Activated CD8-positive, alpha-beta T cell treated with anti-CD3 and anti-CD28 coated beads for 36 hours (primary cell): ENCODE measurements at regions not wholly inside any gene's neighbourhood (a gene's known extent, or its start where the extent isn't known, plus 50 kb on each side); places are given as distances from the start of the nearest gene placed in this dataset.

Source experiments
- ATAC-seq: fragments of 200-7000 bp; cut with Tn5 transposase; one replicate; pipeline ENCODE4 v1.10.0; 2021; ENCODE audit warnings: mild to moderate bottlenecking, moderate library complexity
- CTCF ChIA-PET: fragments of 350-600 bp; sonication (Branson Sonifier 250); formaldehyde crosslinking; loops from one replicate; lab custom pipeline; 2021; ENCODE audit warnings: antibody characterized with exemption; lab: Charles Lee
- POLR2A ChIA-PET: fragments of 350-600 bp; sonication (Branson Sonifier 250); formaldehyde crosslinking; loops from one replicate; lab custom pipeline; 2021; ENCODE audit warnings: antibody characterized with exemption; lab: Charles Lee
- DNase-seq: peaks from one replicate; pipeline ENCODE4 v3.0.0-alpha.2; 2020
- H3K27ac Mint-ChIP-seq: one replicate; pipeline ENCODE4 v1.8.0; 2021; ENCODE audit warnings: mild to moderate bottlenecking, mixed read lengths
- H3K27me3 Mint-ChIP-seq: one replicate; pipeline ENCODE4 v1.8.0; 2021; ENCODE audit warnings: mixed read lengths
- H3K36me3 Mint-ChIP-seq: one replicate; pipeline ENCODE4 v1.8.0; 2021; ENCODE audit warnings: low read depth, mixed read lengths
- H3K4me1 Mint-ChIP-seq: one replicate; pipeline ENCODE4 v1.8.0; 2021; ENCODE audit warnings: low read depth, mixed read lengths
- H3K4me3 Mint-ChIP-seq: one replicate; pipeline ENCODE4 v1.8.0; 2021; ENCODE audit warnings: mild to moderate bottlenecking, moderate library complexity, mixed read lengths
- H3K9me3 Mint-ChIP-seq: one replicate; pipeline ENCODE4 v1.8.0; 2021; ENCODE audit warnings: mixed read lengths
- intact Hi-C: fragments of 100-400 bp; cut with micrococcal nuclease; formaldehyde crosslinking; loops from one replicate; pipeline ENCODE4 v1.10.0; 2022
- TF ChIP-seq, protein P1 (sequence below): fragments of 200-600 bp; IDR thresholded peaks from one replicate; pipeline ENCODE4 v1.8.0; 2022; ENCODE audit warnings: antibody characterized with exemption, mild to moderate bottlenecking

DNA sequence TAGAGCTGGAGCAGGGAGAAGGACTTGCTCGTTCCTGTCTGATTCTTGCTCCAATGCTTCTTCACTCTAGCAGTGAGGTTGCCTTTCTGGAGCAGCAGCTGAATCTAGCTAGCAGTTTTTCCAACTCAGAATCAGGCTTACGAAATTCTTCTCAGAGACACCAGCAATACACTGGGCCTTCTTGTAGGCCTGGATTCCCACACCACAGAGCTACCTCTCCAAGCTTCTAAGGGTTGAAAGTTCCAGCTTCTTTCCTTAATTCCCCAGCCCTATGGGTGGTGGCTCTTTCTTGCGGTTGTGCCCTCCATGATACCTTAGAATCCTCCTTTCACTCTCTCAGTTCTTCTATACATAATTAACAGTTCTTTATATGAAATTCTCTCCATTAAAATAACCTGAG is 586.6 kb downstream of the INHBA start:
- POLR2A ChIA-PET = no interaction called here
- Mint-ChIP-seq H3K4me3 (no peak overlapping the region), H3K36me3 (no peaks in the 10 kb centered on the region), H3K27me3 (no peaks in the 10 kb centered on the region), H3K4me1 (no peaks in the 10 kb centered on the region), H3K9me3 (peaks cover 12% of the 10 kb centered on the region), H3K27ac (no peak overlapping the region)
- intact Hi-C loops = no loop called here
- CTCF ChIA-PET = no interaction called here
- no peak for ATAC-seq
- TF ChIP-seq, protein P1, sequence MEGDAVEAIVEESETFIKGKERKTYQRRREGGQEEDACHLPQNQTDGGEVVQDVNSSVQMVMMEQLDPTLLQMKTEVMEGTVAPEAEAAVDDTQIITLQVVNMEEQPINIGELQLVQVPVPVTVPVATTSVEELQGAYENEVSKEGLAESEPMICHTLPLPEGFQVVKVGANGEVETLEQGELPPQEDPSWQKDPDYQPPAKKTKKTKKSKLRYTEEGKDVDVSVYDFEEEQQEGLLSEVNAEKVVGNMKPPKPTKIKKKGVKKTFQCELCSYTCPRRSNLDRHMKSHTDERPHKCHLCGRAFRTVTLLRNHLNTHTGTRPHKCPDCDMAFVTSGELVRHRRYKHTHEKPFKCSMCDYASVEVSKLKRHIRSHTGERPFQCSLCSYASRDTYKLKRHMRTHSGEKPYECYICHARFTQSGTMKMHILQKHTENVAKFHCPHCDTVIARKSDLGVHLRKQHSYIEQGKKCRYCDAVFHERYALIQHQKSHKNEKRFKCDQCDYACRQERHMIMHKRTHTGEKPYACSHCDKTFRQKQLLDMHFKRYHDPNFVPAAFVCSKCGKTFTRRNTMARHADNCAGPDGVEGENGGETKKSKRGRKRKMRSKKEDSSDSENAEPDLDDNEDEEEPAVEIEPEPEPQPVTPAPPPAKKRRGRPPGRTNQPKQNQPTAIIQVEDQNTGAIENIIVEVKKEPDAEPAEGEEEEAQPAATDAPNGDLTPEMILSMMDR = no peak
- no peak for DNase-seq

GRCh38 chr7:41114691-41115090 is 588.2 kb downstream of the INHBA start:
- CTCF ChIA-PET = no interaction called here
- DNase-seq (no peak), ATAC-seq (no peak)
- H3K4me3 Mint-ChIP-seq = no peak overlapping the region
- TF ChIP-seq, protein P1 = no peak
- POLR2A ChIA-PET = no interaction called here
- H3K27ac Mint-ChIP-seq = no peak overlapping the region
- peaks cover 6% of the 10 kb centered on the region for H3K9me3 Mint-ChIP-seq
- no peaks in the 10 kb centered on the region for H3K4me1 Mint-ChIP-seq
- H3K36me3 Mint-ChIP-seq = no peaks in the 10 kb centered on the region
- H3K27me3 Mint-ChIP-seq = no peaks in the 10 kb centered on the region
- intact Hi-C loops = no loop called here

DNA sequence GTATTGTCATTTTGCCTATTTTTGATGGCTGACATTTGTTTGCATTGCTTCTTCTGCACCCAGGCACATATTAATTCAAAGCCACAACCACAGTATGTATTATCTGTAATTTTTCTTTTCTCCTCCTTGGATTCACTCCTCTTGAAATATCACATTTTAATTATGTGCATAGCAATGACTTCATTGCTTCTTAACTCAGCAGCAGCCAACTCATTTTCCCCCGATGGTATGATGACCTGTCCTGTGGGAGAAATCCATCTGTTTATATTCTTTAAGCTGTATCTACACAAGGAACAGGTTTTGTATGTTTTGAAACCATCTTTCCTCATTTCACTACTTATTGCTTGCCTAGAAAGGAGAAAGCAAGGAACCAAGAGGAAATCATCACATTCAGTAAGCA is 588.8 kb downstream of the INHBA start:
- H3K27ac Mint-ChIP-seq = no peak overlapping the region
- no peaks in the 10 kb centered on the region for H3K27me3 Mint-ChIP-seq
- peaks cover 2% of the 10 kb centered on the region for H3K9me3 Mint-ChIP-seq
- intact Hi-C loops = no loop called here
- CTCF ChIA-PET = no interaction called here
- DNase-seq (no peak), ATAC-seq (no peak)
- H3K4me1 Mint-ChIP-seq = no peaks in the 10 kb centered on the region
- TF ChIP-seq, protein P1 = no peak
- POLR2A ChIA-PET = no interaction called here
- no peaks in the 10 kb centered on the region for H3K36me3 Mint-ChIP-seq
- H3K4me3 Mint-ChIP-seq = no peak overlapping the region

DNA sequence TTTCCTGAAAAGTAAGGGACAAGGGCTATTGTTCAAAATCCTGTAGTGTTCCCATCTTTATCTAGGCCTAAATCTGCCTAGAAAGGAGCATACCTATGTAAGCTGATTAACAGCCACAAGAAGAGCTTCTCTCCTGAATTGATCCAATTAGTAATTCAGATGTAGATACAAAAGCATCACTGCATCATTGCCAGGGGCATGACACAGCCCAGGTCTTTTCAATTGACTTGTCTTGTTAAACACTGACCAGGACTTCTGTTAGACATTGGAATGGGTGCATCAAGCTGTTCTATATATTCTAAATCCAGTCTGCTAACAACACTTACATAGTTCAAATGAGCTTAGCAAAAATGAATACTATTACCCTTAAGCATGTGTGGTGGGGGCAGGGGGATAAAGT is 589.2 kb downstream of the INHBA start:
- ChIA-PET POLR2A (no interaction called here), CTCF (no interaction called here)
- no peak overlapping the region for H3K27ac Mint-ChIP-seq
- DNase-seq (no peak), ATAC-seq (no peak)
- H3K9me3 Mint-ChIP-seq = no peaks in the 10 kb centered on the region
- H3K36me3 Mint-ChIP-seq = no peaks in the 10 kb centered on the region
- no peaks in the 10 kb centered on the region for H3K4me1 Mint-ChIP-seq
- H3K4me3 Mint-ChIP-seq = no peak overlapping the region
- intact Hi-C loops = no loop called here
- TF ChIP-seq, protein P1 = no peak
- H3K27me3 Mint-ChIP-seq = no peaks in the 10 kb centered on the region

DNA sequence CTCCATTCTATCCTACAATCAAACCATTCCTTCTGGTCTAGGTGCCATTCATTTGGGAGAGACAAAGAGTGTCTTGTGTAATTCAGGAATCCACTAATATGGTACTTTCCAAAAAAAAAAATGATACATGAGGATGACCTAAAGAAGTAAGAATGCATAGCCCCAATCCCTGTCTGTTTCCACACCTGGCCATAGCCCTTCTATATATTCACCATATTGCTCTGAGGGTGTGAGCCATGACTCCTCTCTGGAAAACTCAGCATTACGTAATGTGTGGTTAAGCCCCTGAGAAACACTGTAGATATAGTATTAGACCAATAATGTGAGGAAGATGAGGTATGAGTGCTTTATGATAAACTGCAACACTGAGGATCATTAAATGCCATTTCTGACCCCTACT is 592.7 kb downstream of the INHBA start:
- intact Hi-C loops = no loop called here
- no peak overlapping the region for H3K27ac Mint-ChIP-seq
- CTCF ChIA-PET = no interaction called here
- no peak for ATAC-seq
- H3K9me3 Mint-ChIP-seq = no peaks in the 10 kb centered on the region
- no peaks in the 10 kb centered on the region for H3K27me3 Mint-ChIP-seq
- TF ChIP-seq, protein P1 = no peak
- no peak overlapping the region for H3K4me3 Mint-ChIP-seq
- POLR2A ChIA-PET = no interaction called here
- no peaks in the 10 kb centered on the region for H3K4me1 Mint-ChIP-seq
- H3K36me3 Mint-ChIP-seq = no peaks in the 10 kb centered on the region
- no peak for DNase-seq
